ENCODE measurements at regions not wholly inside any gene's neighbourhood (a gene's known extent, or its start where the extent isn't known, plus 50 kb on each side); places are given as distances from the start of the nearest gene placed in this dataset.
"Not testable (repeated sequence)": the region's sequence is repeated elsewhere in the genome, so short reads cannot be mapped to it uniquely, and the experiment has no call there.

GRCh38 chr10:6794441-6794840, 214.4 kb upstream of the PRKCQ start:
- DNase-seq: no peak

DNA sequence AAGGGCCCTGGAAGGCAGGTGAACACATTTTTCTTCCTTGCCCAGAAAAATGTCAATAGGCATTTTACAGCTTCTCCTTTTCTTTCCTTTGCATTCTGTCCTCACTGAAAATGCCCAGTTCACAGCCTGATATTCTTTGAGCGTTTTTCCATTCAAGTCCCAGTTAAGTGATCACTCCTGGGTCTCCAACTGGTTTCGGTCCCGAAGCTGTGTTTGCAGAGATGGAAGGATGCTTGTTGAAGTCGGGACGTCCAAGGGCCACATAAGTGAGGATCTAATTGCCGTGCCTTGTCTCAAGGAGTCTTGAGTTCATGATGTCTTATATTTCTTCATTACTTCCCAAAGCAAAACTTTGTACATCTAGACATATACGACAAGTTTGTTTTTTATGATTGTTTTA, 208.7 kb upstream of the PRKCQ start:
- DNase-seq: no peak

DNA sequence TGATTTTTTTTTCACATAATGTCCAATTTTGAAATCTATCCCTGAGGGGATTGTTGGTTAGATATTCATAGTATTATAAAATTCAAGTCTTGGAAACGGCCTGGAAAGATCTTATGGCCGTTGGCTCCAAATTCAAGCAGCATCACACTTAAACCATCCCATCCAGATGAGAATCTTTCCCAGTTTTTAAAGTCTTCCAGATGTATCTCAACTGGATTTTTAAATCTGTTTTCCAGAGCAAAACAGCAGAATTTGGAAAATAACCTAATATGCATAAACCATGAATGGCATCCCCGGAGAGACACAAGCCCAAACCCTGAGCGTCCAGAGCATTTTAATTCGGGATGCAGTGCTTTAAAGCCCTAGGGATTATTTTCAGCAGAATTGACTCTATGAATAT, 208.2 kb upstream of the PRKCQ start:
- DNase-seq: no peak

- no peak for DNase-seq
Measured at GRCh38 chr10:6787718-6788117, 207.6 kb upstream of the PRKCQ start.

DNA sequence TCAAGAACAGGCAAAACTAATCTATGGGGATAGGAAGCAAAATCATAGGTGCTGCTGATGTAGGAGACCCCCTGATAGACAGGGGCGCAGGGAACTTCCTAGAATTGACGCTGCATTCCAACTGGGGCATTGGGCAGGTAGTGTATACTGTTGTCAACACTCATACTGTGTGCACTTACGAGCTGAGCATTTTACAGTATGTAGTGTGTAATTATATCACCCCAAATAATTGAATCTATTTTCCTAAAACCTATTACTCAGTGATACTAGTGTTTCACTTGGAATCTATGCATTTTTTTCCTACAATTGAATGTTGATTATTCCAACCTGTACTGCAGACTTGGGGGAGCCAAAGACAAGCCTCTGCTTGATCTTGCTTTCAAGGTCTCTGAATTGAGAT, 207.0 kb upstream of the PRKCQ start:
- no peak for DNase-seq

DNA sequence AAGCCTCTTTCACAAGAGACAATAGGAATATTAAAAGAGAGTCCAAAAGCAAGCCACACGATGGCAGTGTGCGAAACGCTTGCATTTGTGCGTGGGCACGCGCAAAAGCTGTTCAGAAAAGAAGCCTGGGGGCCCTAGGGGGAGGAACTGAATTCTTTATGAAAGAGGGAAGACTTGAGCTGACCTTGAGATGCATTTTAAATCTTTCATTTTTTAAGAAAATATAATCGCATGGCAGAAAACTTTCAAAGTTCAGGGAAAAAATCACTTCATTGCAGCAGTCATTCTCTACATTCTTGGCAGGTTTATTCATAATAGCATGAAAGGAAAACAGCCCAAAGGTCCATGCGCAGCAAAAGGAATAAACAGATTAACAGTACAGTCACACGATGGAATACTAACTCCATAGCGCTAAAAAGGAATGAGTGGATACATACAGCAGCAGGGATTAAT, 206.5 kb upstream of the PRKCQ start:
- DNase-seq: no peak

GRCh38 chr10:6784429-6784828, 204.4 kb upstream of the PRKCQ start:
- DNase-seq: not testable (repeated sequence)

DNA sequence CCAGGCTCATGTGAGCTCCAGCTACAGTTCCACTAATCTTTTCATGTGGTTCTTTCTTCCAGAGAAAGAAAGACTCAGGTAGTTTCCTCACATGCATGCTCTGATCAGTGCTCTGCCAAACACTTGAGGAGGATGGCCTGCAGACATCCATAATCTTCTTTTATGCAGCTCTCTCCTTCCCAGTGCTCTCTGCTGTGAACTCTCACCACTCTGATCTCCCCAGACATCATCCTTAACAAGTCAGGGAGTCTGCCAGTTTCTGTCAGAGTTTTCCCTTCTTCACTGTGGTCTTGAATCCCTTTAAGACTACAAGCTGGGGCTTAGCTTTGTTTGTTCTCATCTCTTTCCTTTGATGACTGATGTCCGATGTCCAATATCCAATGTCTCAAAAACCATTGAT, 203.4 kb upstream of the PRKCQ start:
- DNase-seq: no peak

DNA sequence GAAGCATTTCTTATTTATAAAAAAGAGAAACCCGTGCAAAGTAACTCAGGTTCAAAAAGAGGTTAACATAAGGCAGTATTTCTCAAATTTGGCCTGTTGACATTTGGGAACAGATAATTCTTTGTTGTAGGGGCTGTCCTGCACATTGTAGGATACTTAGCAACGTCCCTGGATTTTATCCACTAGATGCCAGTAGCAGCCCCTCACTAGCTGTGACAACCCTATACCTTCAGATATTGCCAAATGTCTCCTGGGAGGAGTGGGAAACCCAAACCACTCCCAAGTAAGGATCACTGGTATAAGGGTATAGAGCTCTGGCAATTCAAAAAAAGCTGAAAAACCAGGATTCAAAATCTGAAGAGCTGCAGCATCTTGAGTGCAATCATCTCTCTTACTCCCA, 202.3 kb upstream of the PRKCQ start:
- no peak for DNase-seq

DNA sequence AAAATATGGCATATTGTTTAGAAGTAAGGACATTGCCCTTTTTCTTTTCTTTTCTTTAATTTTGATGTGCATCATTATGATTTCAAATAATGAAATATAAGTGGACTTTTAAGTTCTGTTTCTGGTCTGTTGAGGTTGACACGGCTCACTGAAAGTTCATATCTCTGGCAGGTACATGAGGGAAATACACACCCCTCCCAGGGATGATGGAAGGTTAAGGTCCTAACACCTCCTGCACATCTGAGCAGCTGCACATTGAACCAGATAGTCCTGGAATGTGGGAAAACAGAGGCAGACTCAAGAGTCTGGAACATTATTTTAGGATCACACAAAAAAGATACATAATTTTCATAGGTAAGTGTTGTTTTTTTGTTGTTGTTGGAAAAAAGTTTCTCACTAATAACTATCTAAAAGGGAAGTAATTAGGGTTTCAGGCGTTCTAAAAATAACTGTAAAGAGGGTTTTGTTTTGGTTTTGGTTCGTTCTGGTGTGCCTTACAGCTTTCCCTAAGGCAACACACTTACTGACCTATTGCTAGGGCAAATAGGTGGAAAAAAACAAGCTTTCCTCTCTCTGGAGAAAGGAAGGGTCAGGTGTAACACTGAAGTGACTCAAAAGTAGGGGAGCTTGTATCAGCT, 201.2 kb upstream of the PRKCQ start:
- DNase-seq: no peak

GRCh38 chr10:6780008-6780677, 200.1 kb upstream of the PRKCQ start:
- DNase-seq: no peak

GRCh38 chr10:6778992-6779701, 199.1 kb upstream of the PRKCQ start:
- DNase-seq: no peak

DNA sequence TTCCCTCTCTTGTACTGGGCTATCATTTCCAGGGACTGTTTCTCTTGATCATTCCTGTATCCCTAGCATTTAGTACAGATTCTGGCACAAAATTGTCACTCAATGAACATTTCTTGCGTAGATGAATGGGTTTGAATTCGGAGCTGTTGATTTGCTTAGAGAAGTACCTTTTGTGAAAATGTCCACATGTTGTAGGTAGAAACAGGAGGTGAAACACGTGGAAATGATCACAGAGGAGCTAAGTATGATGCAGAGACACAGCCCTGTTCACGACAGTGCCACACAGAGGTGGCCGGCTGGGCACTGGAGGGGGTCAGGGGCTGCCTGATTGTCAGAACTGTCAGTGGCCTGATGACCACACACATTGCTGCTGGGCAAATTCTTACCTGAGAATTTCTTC, 196.1 kb upstream of the PRKCQ start:
- DNase-seq: no peak

DNA sequence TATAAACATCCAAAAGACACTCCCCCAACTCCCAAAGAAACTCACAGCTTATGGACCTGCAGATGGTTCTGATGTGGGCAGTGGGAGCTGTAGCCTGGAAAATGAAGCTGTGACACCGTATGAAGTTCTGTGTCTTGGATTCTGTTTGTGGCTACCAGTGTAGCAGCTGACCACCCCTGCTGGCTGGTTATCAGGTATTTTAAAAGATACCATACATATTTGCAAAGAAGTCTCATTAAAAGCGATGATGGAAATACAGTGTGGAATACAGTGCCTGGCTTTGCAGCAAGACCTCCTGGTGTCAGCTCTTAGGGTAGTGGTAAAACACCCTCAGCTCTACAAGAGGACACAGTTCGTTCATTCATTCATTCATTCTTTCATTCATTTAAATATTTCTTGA, 194.3 kb upstream of the PRKCQ start:
- no peak for DNase-seq

- no peak for DNase-seq
Measured at GRCh38 chr10:6771331-6771730, 191.3 kb upstream of the PRKCQ start.

GRCh38 chr10:6770846-6771245, 190.8 kb upstream of the PRKCQ start:
- DNase-seq: no peak

- DNase-seq: no peak
Measured at GRCh38 chr10:6769704-6770417, 189.8 kb upstream of the PRKCQ start.

DNA sequence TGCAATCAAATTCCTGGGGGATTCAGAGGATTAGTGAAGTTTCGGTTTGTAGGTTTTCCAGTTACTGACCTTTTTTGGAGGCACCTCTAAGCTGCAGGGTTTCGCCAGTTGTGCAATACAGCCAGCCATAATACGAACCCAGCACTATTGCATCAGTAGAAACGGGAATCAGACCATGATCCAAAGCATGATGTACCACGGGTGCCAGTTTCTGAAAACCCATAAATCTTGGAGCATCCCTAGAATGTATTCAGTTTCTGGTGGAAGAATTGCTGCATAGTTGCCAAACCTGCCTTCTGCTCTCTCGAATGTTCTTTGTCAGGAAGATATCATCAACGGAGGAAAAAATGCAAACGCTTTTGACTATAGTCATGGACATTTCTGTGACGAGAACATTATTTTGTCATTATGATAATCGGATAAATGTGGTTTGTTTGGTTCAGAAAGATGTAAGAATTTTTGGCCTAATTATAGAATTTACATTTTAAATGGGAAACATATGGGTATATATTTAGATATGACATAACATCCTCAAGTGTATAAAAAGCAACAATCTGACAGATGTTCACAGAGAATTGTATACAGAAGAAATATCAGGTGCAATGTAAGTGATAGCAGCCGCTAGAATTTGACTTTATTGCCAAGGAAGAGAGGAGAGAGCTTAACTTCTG, 186.2 kb upstream of the PRKCQ start:
- DNase-seq: no peak

DNA sequence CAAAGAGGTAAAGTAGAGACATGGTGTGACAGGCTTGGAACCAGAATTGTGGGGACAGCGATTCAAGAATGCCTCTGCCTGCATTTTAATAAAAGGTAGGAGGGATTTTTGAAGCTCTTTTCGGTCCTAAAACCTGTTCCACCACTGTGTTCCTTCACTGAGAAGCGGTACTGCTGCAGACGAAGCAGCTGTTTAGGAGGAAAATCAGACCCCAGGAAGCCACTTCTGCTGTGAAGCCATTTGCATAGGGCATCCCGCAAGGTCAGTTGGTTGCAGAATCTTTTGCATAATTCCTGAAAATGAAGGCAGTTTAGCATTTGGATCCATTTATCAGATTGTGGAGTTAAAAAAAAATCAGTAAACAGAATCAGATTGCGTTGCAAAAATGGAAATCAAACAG, 183.3 kb upstream of the PRKCQ start:
- DNase-seq: no peak

GRCh38 chr10:6763001-6763400, 182.9 kb upstream of the PRKCQ start:
- no peak for DNase-seq

GRCh38 chr10:6759961-6760360, 179.9 kb upstream of the PRKCQ start:
- DNase-seq: no peak

GRCh38 chr10:6757158-6757557, 177.1 kb upstream of the PRKCQ start:
- no peak for DNase-seq

DNA sequence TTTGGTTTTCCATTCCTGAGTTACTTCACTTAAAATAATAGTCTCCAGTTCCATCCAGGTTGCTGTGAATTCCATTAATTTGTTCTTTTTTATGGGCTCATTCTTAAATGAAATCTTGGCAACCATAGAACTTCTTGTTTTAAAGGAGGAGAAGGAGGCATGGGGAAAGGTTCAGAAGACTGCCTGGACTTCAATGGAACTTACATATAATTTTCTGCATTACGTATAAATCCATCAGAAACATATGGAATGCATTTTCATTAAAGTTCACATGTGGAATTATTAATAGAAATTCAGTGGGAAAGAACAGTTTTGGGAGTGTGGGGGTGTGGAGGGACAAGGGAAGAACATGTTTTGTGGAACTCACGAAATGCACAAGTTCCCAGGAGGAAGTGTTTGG, 176.6 kb upstream of the PRKCQ start:
- no peak for DNase-seq

Measured in NCI-H2081 treated with DMSO at 0.1 percent for 48 hours (cell line).